Activated CD4-positive, alpha-beta T cell treated with anti-CD3 and anti-CD28 coated beads, Interleukin-2, Interleukin-4, amounts not matched to agents 100 ng/mL and 50 ng/mL, durations not matched to agents 16 hours and 8 hours (primary cell): ENCODE measurements at regions not wholly inside any gene's neighbourhood (a gene's known extent, or its start where the extent isn't known, plus 50 kb on each side); places are given as distances from the start of the nearest gene placed in this dataset.
A peak's percentile ranks its signal among the peaks of the same experiment; 100 is the strongest.

Experiments used
- DNase-seq: peaks from one replicate; pipeline ENCODE4 v3.0.0-alpha.2; 2020; ENCODE audit warnings: low spot score

DNA sequence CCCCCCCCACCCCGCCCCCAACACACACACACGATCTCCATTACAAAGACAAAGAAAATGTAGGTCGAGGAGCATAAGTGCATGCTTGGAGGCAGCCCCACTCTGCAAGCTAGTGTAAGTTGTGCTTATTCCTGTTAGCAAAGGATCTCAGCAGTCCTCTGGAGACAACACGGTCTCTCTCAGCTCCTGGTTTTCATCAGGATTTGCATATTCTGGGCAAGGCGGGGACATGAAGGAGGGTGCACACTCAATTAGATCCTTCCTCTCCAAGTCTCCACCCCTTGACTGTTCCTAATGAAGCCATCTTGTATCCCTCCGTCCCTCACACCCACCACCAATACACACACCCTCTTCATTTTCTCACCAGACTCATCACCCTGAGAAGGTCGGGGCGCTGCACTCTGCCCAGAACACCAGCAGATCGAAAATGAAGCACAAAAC is 63.8 kb downstream of the MRPL46 start:
- DNase-seq: no peak

DNA sequence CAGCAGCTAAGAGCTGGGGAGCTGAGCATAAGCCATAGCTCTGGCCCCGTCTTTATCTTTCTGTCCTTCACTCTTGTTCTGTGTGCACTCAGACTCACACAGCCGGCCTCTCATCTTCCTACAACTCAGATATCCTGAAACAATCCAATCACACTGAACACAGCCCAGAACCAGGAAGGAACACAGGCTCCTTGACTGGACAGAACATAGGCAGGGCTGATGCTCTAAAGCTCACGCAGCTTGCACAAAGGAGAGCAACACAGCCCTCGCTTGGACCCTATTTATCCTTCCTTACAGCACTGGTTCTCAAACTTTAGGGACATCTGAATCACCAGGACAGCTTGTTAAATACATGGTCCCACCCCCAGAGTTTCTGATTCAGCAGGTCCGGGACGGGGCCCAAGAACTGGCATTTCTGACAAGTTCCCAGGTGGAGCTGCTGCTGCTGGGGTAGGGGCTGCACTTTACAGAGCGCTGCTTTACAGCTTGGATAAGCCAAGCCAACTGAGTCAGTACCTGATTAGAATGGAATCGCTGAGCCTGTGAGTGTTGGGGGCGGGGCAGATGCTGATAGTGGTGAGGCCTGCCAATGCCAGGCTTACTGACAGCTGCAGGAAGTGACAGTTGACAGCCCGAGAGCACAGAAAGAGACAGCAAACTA is 65.1 kb downstream of the MRPL46 start:
- DNase-seq: no peak

DNA sequence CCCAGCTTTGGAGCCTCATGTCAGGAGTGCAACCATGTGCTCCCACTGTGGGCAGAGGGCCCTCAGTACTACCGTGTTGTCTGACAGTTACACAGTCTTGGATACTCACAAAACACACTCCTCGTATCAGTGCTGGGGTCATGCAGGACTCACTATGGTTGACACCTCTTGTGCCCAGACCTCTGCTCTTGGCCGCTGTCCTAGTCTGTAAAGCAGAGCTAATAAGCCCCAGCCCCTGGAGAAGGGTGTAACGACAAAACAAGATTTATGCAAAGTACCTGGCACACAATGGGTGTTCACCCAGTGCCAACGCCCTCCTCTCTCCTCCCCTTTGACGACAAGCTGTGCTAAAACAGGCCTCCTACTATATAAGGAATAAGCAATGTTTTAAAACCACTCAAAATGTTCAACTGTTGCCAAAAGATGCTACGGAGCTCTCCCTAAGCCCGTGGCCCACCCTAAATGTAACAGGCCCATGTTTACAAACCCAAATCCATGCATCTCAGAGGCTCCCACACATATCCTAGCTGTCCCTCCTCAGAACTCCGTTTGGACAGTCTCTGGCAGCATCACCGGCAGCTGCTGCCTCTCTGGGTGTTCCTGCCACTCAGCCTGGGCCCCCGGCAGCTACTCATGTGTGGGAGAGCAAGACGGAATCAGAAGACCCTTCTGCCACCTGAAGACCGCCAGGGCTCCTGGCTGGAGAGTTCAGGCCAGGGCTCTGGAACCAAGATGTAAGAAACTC is 65.8 kb downstream of the MRPL46 start:
- no peak for DNase-seq

DNA sequence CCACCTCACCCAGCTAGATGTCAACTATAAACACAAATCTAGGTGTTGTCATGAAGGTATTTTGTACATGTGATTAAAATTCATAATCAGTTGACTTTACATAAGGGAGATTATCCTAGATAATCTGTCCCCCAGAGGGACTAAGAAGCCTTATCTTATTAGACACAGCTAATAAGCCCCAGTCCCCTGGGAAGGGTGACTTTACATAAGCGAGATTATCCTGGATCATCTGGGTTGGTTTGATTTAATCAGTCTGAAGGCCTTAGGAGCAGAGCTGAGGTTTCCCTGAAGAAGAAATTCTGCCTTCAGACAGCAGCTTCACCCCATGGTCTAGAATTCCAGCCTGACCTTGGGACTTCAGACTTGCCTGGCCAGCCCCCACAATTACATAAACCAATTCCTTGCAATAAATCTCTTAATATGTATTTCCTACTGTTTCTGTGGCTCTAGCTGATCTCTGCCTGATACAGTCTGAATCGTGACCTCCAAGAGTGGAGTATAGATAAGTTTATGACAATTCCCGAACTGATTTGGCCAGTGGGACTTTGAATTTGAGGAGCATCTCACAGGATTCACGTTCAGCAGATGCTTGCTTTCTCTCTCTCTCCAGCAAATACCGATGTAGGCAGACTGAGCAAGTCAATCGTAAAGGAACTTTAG is 66.5 kb downstream of the MRPL46 start:
- DNase-seq: no peak

DNA sequence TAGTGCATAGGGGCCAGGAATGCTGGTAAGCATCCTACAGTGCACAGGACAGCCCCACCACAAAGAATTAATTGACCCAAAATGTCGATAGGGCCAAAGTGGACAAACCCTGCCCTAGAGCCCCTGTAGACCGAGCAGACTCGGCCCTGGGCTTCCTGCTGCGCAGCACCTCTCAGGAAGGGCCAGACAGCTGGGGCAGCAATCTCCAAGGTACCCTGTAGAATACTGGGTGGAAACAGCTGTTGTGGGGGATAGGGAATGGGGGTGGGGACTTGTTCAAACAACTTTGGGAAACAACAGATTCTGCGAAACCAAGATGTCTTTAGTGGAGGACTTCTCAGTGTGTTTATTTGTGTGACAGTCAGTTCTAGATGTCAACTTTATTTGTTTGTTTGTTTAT is 67.1 kb downstream of the MRPL46 start:
- no peak for DNase-seq

DNA sequence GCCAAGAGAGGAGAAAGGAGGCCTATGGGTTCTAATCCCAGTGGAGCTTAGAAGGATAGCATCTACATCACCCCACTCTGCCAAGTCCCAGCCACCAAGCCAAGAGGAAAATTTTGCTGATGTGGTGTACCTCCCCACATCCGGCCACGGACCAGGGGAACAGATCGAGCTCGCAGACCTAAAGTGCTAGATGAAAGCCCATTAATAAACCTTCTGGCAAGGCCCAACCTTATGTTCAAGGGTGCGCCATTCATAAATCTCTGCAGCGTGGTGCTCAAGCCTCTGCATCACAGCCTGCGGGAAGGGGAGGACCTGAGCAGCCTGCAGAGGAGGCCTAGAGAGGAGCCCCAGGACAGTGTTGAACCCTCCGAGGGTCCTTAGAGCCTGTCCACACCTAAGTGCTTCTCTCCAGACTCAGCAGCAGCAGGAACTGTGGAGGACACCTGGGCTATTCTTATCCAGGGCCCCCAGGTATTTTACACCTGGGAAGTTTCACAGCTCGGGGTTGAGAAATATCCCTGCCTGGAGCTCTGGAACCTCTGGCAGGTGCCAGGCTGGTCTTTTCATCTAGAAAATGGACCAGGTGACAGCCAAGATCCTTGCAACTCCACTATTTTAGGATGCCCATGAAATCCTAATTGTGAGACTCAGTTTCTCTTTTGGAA is 68.0 kb downstream of the MRPL46 start:
- no peak for DNase-seq

DNA sequence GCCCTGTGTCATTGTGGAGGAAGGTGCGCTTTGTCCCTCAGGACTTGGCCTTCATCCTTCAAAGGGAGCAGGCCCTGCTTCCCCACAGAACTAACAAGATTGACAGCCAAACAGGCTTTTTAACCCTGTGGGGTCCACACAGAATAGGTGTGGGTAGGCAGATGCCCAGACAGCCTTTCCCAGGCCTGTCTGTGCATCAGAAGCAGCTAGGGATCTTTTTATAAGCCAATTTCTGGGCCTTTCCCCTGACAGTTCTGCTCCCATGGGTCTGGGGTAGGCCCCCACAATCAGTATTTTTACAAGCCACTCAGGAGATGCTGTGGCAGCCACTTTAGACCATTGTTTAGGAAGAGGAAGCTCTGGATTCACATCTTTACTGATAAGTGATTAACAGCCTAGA is 69.2 kb downstream of the MRPL46 start:
- no peak for DNase-seq

DNA sequence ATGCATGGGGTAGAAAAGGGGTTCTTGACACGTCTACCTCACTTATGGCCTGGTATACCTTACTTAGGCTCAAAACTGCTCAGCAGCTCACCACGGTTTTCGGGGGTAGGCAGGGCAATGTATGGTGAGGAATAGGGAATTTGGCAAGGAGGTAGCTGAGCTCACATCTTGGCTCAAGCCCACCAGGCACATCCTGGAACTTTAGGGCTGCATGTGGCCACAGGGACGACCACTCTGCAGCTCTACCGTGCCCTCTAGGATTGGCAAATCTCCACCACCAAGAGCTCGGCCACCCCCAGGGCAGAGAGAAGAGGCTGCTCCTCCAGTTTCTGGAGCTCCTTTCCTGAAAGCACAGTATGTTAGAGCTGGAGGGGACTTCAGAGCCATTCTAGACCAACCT is 69.7 kb downstream of the MRPL46 start:
- no peak for DNase-seq

DNA sequence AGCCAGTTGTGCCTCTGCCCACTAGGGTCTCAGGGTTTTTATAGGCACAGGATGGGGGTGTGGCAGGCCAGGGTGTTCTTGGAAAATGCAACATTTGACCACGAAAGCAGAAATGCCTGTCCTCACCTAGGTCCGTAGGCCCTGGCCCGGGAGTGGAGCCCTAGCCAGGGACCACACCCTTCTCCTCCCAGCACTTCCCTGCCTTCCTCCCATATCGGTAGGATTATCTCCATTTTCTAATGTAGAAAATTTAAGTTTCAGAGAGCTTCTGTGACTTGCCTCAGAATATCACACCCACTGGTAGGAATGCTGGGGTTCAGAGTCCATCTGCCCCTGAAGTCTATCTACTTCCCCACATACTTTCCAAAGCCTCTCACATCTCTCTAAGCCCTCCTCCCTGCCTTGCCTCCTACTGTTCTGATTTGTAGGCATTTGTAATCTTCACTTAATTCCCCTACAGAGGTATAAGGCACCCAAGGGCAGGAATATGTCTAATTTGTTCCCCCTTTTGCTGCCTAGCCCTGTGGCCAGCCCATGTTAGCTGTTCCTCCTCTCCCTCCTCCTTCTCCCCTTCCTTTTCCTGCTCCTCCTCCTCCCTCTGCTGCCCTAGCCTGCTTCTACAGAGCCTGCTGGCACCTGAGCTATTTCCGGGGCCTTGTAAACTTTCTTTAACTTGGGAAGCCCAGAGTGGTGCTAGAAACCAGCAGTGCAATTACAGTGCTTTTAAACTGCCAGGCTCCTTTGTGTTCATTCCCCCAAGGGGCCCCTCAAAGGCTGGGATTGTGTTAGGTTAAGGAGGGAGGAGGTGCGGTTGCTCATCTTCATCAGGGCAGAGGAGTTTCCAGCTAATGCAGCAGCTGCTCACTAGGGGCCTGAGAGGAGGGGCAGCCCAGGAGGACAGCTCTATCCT is 71.1 kb downstream of the MRPL46 start:
- no peak for DNase-seq

DNA sequence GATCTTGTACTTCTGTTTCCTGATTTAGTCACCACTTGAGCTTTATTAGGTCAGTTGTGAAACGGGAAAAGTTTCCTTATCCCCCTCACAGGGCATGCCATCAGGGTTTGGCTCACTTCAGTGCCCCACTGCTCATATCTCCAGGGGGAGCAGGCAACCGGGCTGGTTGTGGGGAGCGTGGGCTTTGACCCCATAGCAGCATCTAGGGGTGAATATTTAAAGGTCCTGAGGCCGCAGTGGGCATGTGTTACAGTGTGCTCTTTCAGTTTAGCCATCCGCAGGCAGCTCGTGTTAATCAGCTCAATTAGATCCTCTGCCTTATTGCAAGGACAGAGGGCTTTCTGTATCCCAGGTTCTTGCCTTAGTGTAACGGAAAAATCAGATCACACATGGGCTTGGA is 71.9 kb downstream of the MRPL46 start:
- DNase-seq: no peak

DNA sequence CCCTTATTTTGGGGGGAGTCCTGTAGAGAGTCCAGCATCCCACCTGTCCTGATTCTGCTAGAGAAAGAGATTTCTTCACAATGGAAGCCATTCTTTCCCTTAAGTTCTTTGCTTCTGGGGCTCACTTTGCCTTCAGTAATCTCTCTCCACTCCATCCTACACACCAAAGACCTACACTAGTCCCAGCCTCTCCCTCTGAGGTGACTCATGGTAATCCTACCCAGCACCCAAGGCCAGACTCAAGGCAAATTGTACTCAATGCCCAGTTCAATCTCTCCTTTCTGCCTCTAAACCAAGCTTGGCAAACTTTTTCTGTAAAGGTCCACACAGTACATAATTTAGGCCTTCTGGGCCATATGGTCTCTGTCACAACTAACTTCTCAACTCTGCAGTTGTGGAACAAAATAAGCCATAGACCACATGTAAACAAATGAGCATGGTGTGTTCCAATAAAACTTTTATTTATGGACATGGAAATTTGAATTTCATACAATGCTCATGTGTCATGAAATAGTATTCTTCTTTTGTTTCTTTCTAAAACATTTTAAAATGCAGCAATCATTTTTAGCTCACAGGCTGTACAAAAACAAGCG is 72.5 kb downstream of the MRPL46 start:
- no peak for DNase-seq

DNA sequence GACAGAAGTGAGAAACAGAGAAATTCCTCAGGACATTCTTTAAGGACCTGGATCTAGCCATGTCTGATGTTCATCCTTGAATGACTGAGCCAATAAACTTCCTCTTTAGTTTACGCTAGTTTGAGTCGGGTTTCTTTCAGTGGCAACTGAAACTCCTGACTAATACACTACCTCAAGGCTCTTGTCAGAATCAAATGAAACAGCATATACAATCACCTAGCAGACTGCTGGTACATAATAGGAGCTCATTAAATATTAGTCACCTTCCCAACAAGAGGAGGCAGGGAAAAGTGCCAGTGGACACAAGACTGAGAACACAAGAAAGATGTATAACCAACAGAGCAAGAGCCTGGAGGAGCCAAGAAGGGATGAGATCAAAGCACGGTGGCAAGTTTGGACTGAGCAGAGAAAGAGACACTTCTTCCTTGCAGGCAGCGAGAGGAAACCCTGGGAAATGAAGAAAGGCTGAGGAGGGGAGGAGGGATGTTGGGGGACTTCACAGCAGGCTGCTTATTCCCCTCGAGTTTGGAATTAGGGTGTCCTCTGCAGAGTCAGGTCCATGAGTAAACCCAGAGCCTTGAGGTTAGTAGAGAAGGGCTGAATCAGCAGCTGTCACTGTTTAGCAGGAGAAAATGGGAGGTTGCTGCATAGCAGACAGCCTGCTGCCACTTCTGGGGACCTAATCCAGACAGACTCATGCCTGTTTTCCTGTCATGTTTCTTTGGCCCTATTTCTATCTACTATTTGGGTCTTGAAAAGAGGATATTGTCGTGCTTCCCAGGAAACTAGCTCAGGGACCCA is 73.3 kb downstream of the MRPL46 start:
- DNase-seq: peak; percentile 9

DNA sequence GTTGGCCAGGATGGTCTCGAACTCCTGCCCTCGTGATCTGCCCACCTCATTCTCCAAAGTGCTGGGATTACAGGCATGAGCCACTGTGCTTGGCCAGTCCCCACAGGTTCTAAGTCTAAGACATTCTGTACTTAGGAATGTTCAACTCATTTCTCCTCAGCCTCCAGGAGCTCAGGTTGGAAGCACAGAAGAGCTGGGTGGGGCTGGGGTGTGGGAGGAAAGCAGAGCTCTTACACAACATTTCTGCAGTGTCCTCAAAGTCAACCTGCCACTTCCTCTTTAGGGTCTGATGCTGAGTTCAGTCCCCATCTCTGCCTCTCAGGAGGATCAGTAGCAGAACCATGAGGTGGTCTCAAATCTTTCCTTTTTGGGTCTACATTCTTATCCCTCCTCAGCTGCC is 75.5 kb downstream of the MRPL46 start:
- no peak for DNase-seq

DNA sequence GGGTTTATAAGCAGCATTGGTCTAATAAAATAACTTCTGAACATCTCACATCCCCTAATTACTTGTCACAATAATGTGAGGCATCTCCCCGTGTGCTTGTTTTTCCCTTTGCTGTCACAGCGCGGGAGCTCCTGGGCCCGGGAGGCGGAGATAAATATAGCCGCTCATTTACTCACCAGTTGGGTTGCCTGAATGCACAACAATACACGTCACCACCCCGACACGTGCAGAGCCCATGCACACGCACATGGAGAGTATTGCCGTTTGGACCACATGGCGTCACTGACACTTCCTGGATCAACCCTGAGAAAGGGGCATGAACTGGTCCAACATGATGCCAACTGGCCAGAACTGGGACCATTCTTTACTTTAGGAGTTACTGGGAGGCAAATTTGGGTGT is 76.2 kb downstream of the MRPL46 start:
- no peak for DNase-seq

DNA sequence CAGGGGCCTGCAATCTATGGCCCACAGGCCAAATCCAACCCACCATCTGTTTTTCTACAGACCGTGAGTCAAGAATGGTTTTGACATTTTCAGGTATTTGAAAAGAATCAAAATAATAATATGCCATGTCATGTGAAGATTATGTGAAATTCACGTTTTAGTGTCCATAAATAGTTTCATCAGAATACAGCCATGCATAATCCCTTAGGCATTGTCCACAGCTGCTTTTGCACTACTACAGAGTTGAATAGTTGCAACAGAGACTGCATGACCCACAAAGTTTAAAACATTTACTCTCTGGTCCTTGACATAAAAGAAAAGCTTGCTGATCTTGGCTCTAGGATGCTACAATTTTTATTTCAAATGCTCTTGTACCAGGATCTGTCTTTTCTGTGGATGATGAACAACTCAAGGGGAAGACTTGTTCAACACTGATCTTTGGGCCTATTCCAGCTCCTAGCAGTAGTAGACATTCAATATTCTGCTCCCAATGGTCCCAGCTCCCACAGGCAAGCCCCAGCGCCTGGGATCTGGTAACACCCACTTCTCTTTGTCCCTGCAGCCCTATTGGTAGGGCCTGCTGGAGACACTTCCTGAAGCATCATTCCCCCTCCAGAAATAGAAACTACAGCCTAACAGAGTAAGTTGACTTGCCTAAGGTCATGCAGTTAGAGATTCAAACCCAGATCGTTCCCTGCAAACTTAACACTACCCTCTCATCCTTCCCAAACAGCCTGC is 76.9 kb downstream of the MRPL46 start:
- no peak for DNase-seq

DNA sequence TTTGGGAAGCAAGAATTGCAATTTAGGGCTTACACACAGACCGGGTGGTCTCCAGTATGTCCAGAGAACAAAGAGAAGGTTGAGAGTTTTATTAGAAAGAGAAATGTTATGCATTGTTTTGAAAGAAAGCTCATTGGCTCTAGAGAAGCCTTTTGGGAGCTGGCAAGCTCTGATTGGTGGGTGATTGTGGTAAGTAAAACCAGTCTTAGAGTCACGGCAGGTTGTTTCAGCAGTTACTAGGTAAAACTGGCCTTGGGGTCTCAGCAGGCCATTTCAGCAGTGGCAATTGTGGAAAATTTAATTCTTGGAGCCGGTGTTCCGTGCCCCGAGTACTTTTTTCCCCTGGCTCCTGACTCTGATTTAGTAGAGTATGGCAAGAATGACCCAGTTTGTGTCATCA is 78.1 kb downstream of the MRPL46 start:
- no peak for DNase-seq

DNA sequence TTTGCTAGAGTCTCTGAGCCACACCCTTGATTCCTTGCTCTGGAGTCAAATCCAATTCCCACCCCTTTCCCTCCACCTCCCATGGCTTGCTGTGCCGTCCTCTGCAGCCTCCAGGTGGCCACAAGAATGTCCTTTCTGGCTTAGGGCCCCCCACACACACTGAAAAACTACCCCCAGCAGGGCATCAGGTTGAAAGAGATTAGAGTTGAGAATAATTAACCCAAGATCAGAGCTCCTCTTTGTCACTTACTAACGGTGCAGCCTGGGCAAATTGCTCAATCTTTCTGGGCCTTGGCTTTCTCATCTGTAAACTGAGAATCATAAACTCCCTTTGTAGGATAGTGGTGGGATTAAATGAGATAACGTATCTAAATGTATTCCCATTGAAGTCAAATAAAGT is 78.5 kb downstream of the MRPL46 start:
- no peak for DNase-seq

DNA sequence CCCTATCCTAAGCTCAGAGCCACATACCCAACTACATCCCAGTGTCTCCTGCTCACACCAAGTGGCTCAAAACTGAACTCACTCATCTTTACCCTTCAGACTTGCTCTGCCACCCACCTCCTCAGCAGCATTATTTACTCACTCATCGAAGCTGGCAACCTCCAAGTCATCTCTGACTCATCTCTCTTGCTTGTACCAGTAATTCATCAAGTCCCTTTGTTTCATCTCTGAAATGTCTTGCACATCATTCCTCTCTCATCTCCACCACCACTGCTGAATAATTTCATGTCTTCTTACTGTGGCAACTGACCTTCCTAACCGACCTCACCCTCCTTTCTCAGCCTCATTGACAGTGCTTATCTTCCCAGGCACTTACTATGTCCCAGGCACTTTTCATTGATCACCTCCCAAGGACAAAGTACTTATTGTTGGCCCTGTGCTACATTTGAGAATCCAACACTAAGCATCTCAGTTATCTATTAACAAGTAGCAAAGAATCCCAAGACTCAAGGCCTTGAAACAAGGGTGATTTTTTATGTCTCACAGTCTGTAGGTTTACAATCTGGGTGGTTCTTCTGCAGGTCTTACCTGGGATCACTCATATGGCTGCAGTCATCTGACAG is 82.0 kb downstream of the MRPL46 start:
- DNase-seq: peak; percentile 71

DNA sequence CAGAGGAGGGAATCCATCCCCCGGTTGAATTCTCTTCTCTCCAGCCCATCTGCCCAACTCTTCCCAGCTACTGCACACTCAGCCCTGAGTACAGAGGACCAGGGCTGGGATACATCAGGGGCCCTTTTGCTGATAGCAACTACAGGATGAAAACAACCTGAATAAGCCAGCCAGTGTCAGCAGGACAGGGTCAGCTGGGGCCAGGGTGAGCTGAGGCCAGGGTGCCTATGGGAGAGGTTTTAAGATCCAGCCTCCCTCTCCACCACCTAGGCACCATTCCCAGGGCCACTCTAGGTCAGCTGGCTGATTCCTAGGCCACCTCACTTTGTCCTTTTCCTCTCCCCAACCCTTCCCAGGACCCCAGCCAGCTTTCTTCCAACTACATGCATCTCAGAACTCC is 83.8 kb downstream of the MRPL46 start:
- DNase-seq: no peak
